H54 (cell line): ENCODE measurements at regions not wholly inside any gene's neighbourhood (a gene's known extent, or its start where the extent isn't known, plus 50 kb on each side); places are given as distances from the start of the nearest gene placed in this dataset.

Experiments
- DNase-seq: peaks from one replicate; pipeline ENCODE4 v3.0.0; 2011; ENCODE audit warnings: low spot score, mixed read lengths; ENCODE audit not compliant: insufficient read length
- FAIRE-seq: peaks from 3 replicates; lab custom pipeline; 2011; peaks lifted over from hg19 to GRCh38; lab: Jason Lieb, UNC
- POLR2A ChIP-seq: IDR thresholded peaks from 2 replicates; pipeline ENCODE4 v1.6.1; 2011; ENCODE audit warnings: low read depth, mild to moderate bottlenecking, low read length

GRCh38 chr6:4543596-4543995, 232.6 kb upstream of the CDYL start:
- DNase-seq = no peak
- TF ChIP-seq POLR2A = no peak
- no peak for FAIRE-seq

GRCh38 chr6:4533576-4533975, 242.6 kb upstream of the CDYL start:
- DNase-seq = no peak
- no peak for FAIRE-seq
- no peak for TF ChIP-seq POLR2A

GRCh38 chr6:4531406-4531805, 244.8 kb upstream of the CDYL start:
- FAIRE-seq = no peak
- no peak for TF ChIP-seq POLR2A
- no peak for DNase-seq

- FAIRE-seq (no peak), DNase-seq (no peak)
- TF ChIP-seq POLR2A = no peak
Observed at GRCh38 chr6:4522453-4522852, 253.8 kb upstream of the CDYL start.

- FAIRE-seq (no peak), DNase-seq (no peak)
- TF ChIP-seq POLR2A = no peak
Observed at GRCh38 chr6:4521070-4521469, 255.1 kb upstream of the CDYL start.

- TF ChIP-seq POLR2A = no peak
- FAIRE-seq (no peak), DNase-seq (no peak)
Observed at GRCh38 chr6:4518506-4518905, 257.7 kb upstream of the CDYL start.

- TF ChIP-seq POLR2A = no peak
- FAIRE-seq = no peak
- DNase-seq = no peak
Observed at GRCh38 chr6:4516206-4516605, 260.0 kb upstream of the CDYL start.

- no peak for TF ChIP-seq POLR2A
- DNase-seq = no peak
- FAIRE-seq = no peak
Observed at GRCh38 chr6:4513561-4513960, 262.6 kb upstream of the CDYL start.

GRCh38 chr6:4512051-4512471, 264.1 kb upstream of the CDYL start:
- DNase-seq (no peak), FAIRE-seq (no peak)
- TF ChIP-seq POLR2A = no peak

GRCh38 chr6:4511641-4512020, 264.6 kb upstream of the CDYL start:
- no peak for TF ChIP-seq POLR2A
- no peak for DNase-seq
- no peak for FAIRE-seq

- DNase-seq (no peak), FAIRE-seq (no peak)
- TF ChIP-seq POLR2A = no peak
Observed at GRCh38 chr6:4510906-4511640, 265.1 kb upstream of the CDYL start.

GRCh38 chr6:4510317-4510716, 265.9 kb upstream of the CDYL start:
- FAIRE-seq = no peak
- TF ChIP-seq POLR2A = no peak
- DNase-seq = no peak

GRCh38 chr6:4509506-4509905, 266.7 kb upstream of the CDYL start:
- FAIRE-seq (no peak), DNase-seq (no peak)
- TF ChIP-seq POLR2A = no peak

- no peak for FAIRE-seq
- no peak for DNase-seq
- TF ChIP-seq POLR2A = no peak
Observed at GRCh38 chr6:4506792-4507191, 269.4 kb upstream of the CDYL start.

GRCh38 chr6:4506223-4506622, 270.0 kb upstream of the CDYL start:
- no peak for DNase-seq
- FAIRE-seq = no peak
- no peak for TF ChIP-seq POLR2A
